OCI-LY1 (cell line): ENCODE measurements at regions not wholly inside any gene's neighbourhood (a gene's known extent, or its start where the extent isn't known, plus 50 kb on each side); places are given as distances from the start of the nearest gene placed in this dataset.

Source experiments
- H2AFZ ChIP-seq: fragments of 200-600 bp; sonication (generic), shearing (Covaris generic); 2 replicates; pipeline ENCODE4 v1.6.0; 2014; ENCODE audit warnings: antibody characterized with exemption, mild to moderate bottlenecking, low read length
- H3F3A ChIP-seq: fragments of 200-600 bp; sonication (generic), shearing (Covaris generic); 2 replicates; pipeline ENCODE4 v1.6.0; 2014; ENCODE audit warnings: mild to moderate bottlenecking, antibody characterized with exemption, low read length, moderate library complexity; ENCODE audit not compliant: insufficient read depth
- H3K27ac ChIP-seq: fragments of 200-600 bp; sonication (generic); 2 replicates; pipeline ENCODE4 v1.5.1; 2014; ENCODE audit warnings: low read length, mixed run types, mild to moderate bottlenecking, low read depth; ENCODE audit not compliant: poor library complexity, severe bottlenecking
- H3K27me3 ChIP-seq: fragments of 200-600 bp; sonication (generic); 2 replicates; pipeline ENCODE4 v1.6.0; 2014; ENCODE audit warnings: antibody characterized with exemption, mild to moderate bottlenecking, low read length, moderate library complexity; ENCODE audit not compliant: insufficient read depth
- H3K36me3 ChIP-seq: fragments of 200-600 bp; sonication (generic); 2 replicates; pipeline ENCODE4 v1.6.1; 2014; ENCODE audit warnings: mild to moderate bottlenecking, antibody characterized with exemption, low read length, moderate library complexity, mixed read lengths; ENCODE audit not compliant: insufficient read depth
- H3K4me1 ChIP-seq: fragments of 200-600 bp; sonication (generic); 2 replicates; pipeline ENCODE4 v1.5.1; 2014; ENCODE audit warnings: mild to moderate bottlenecking, low read length, moderate library complexity; ENCODE audit not compliant: insufficient read depth, severe bottlenecking
- H3K4me2 ChIP-seq: fragments of 200-600 bp; sonication (generic), shearing (Covaris generic); 2 replicates; pipeline ENCODE4 v1.6.1; 2014; ENCODE audit warnings: low read length
- H3K4me3 ChIP-seq: fragments of 200-600 bp; sonication (generic); 2 replicates; pipeline ENCODE4 v1.5.1; 2014; ENCODE audit warnings: low read length, low read depth, mild to moderate bottlenecking, mixed read lengths; ENCODE audit not compliant: poor library complexity, severe bottlenecking
- H3K79me2 ChIP-seq: fragments of 200-600 bp; shearing (Covaris generic); 2 replicates; pipeline ENCODE4 v1.6.1; 2016; ENCODE audit warnings: mixed run types, low read length, mixed read lengths; ENCODE audit not compliant: insufficient read depth
- H3K9ac ChIP-seq: fragments of 200-600 bp; sonication (generic), shearing (Covaris generic); 2 replicates; pipeline ENCODE4 v1.6.1; 2014; ENCODE audit warnings: mild to moderate bottlenecking, low read length, mixed read lengths
- H3K9me2 ChIP-seq: fragments of 200-600 bp; sonication (generic), shearing (Covaris generic); 2 replicates; pipeline ENCODE4 v1.6.1; 2014; ENCODE audit warnings: low read depth, mild to moderate bottlenecking, low read length, mixed read lengths
- H3K9me3 ChIP-seq: fragments of 200-600 bp; shearing (Covaris generic); 2 replicates; pipeline ENCODE4 v1.6.1; 2014; ENCODE audit warnings: low read length, mixed read lengths
- H4K20me1 ChIP-seq: fragments of 200-600 bp; sonication (generic), shearing (Covaris generic); 2 replicates; pipeline ENCODE4 v1.6.0; 2016; ENCODE audit warnings: mild to moderate bottlenecking, low read length; ENCODE audit not compliant: insufficient read depth
- EZH2 ChIP-seq: fragments of 200-600 bp; sonication (generic), shearing (Covaris generic); IDR thresholded peaks from 2 replicates; pipeline ENCODE4 v1.8.0; 2017; ENCODE audit warnings: borderline replicate concordance, mixed run types, mild to moderate bottlenecking, antibody characterized with exemption, low read length, moderate library complexity, mixed read lengths
- TF ChIP-seq, protein P1 (sequence below): fragments of 200-600 bp; sonication (generic), shearing (Covaris generic); IDR thresholded peaks from 2 replicates; pipeline ENCODE4 v1.5.1; 2017; ENCODE audit warnings: mild to moderate bottlenecking, antibody characterized with exemption, low read length, moderate library complexity, mixed read lengths

DNA sequence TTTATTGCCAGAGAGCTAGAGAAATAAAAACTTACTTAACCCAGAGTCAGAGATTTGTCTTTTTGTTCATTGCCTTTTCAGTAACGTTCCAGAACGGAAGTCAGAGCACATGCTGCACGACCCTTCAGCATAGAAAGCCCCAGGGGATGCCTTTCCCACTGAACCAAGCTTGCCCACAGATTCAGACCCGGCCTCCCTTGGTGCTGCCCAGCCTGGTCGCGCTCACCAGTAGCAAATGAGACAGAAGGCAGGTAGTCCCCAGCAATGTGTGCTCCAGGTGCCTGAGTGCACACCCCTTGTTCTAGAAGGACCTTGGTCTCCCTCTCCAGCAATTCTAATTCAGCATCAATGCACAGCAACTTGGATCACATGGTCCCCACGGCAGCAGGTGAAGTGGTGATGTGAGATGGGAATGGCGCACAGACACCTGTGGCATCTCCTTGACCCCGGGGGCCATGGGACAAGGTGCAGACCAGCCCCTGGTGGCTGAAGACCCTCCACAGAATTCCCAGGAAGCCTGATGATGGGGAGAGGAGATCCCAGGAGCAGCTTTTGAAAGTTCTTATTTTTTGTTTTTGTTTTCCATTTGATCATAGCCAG is 91.8 kb upstream of the IQSEC1 start:
- H3K36me3 ChIP-seq: no peaks in the 10 kb centered on the region
- no peaks in the 10 kb centered on the region for H4K20me1 ChIP-seq
- no peaks in the 10 kb centered on the region for H3K9me2 ChIP-seq
- no peak overlapping the region for H3K4me3 ChIP-seq
- H2AFZ ChIP-seq: no peak overlapping the region
- H3K27me3 ChIP-seq: no peaks in the 10 kb centered on the region
- H3K4me1 ChIP-seq: no peaks in the 10 kb centered on the region
- no peak overlapping the region for H3K27ac ChIP-seq
- H3F3A ChIP-seq: no peaks in the 10 kb centered on the region
- no peak overlapping the region for H3K4me2 ChIP-seq
- no peak overlapping the region for H3K9ac ChIP-seq
- H3K9me3 ChIP-seq: no peaks in the 10 kb centered on the region
- TF ChIP-seq EZH2: no peak
- TF ChIP-seq, protein P1, sequence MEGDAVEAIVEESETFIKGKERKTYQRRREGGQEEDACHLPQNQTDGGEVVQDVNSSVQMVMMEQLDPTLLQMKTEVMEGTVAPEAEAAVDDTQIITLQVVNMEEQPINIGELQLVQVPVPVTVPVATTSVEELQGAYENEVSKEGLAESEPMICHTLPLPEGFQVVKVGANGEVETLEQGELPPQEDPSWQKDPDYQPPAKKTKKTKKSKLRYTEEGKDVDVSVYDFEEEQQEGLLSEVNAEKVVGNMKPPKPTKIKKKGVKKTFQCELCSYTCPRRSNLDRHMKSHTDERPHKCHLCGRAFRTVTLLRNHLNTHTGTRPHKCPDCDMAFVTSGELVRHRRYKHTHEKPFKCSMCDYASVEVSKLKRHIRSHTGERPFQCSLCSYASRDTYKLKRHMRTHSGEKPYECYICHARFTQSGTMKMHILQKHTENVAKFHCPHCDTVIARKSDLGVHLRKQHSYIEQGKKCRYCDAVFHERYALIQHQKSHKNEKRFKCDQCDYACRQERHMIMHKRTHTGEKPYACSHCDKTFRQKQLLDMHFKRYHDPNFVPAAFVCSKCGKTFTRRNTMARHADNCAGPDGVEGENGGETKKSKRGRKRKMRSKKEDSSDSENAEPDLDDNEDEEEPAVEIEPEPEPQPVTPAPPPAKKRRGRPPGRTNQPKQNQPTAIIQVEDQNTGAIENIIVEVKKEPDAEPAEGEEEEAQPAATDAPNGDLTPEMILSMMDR: no peak
- H3K79me2 ChIP-seq: no peaks in the 10 kb centered on the region

GRCh38 chr3:13163848-13164382 is 90.7 kb upstream of the IQSEC1 start:
- Histone ChIP-seq H3K9me2 (no peaks in the 10 kb centered on the region), H3K4me2 (no peak overlapping the region), H3K27me3 (peaks cover 4% of the 10 kb centered on the region; the same call in 1 of the 2 replicates), H3K79me2 (no peaks in the 10 kb centered on the region), H3K4me3 (no peak overlapping the region), H3F3A (no peaks in the 10 kb centered on the region), H3K4me1 (no peaks in the 10 kb centered on the region), H3K27ac (no peak overlapping the region), H2AFZ (no peak overlapping the region), H3K9me3 (no peaks in the 10 kb centered on the region), H4K20me1 (no peaks in the 10 kb centered on the region), H3K36me3 (no peaks in the 10 kb centered on the region), H3K9ac (no peak overlapping the region)
- TF ChIP-seq EZH2: no peak
- TF ChIP-seq, protein P1: no peak

DNA sequence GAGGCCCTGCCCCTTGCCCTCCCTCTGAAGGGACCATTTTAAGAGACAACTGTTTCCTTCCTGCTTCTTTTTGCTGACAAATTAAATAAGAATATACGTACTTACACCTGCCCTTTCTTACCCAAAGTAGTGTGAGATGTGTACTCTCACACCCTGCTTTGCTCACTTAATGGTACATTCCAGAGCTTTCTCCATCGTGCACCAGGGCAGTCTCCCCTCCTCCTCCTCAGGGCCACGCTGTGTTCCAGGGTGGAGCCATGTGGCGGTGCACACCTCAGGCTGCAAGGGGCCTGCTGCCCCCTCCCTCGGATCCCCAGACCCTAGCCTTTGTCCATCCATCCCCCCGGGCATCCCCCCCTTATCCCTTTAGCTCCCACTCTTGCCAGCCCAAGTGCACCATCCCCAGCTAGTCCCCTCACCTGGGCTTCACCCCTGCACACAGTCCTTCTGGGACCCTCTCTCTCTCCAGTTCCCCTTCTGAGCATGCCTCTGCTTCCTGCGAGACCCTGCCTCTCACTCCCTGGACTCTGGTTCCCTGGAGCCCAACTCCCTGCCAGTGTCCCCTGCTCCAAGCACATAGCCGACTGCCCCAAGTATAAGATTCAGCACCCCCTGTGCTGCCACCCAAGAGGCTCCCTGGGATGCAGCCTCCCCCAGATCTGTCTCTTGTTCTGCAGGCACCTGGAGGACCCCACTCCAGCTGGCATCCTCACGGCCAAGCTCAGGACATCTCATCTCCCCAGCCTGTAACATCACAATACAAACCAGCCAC is 89.5 kb upstream of the IQSEC1 start:
- Histone ChIP-seq H3K79me2 (no peaks in the 10 kb centered on the region), H3K36me3 (no peaks in the 10 kb centered on the region), H3K4me1 (no peaks in the 10 kb centered on the region), H3K4me3 (no peak overlapping the region), H3K4me2 (no peak overlapping the region), H3K9me3 (no peaks in the 10 kb centered on the region), H3K27ac (no peak overlapping the region), H3K9ac (no peak overlapping the region), H3F3A (no peaks in the 10 kb centered on the region), H2AFZ (no peak overlapping the region), H3K27me3 (peaks cover 4% of the 10 kb centered on the region; the same call in 1 of the 2 replicates), H4K20me1 (no peaks in the 10 kb centered on the region), H3K9me2 (no peaks in the 10 kb centered on the region)
- no peak for TF ChIP-seq EZH2
- TF ChIP-seq, protein P1: no peak
